Parathyroid adenoma (tissue), 2 donors: ENCODE measurements at regions not wholly inside any gene's neighbourhood (a gene's known extent, or its start where the extent isn't known, plus 50 kb on each side); places are given as distances from the start of the nearest gene placed in this dataset.

Source experiments
- H2AFZ ChIP-seq: fragments of 300-600 bp; sonication (generic); one replicate; pipeline ENCODE4 v1.7.0; 2017; ENCODE audit warnings: antibody characterized with exemption, mild to moderate bottlenecking
- H3K27ac ChIP-seq: fragments of 300-600 bp; sonication (generic); one replicate; pipeline ENCODE4 v1.7.0; 2017
- H3K27me3 ChIP-seq: fragments of 300-600 bp; sonication (generic); one replicate; pipeline ENCODE4 v1.7.0; 2017; ENCODE audit warnings: low read length; ENCODE audit not compliant: control insufficient read depth, insufficient read depth
- H3K36me3 ChIP-seq: fragments of 300-600 bp; sonication (generic); one replicate; pipeline ENCODE4 v1.7.0; 2017; ENCODE audit warnings: low read length; ENCODE audit not compliant: control insufficient read depth, insufficient read depth
- H3K4me1 ChIP-seq: fragments of 300-600 bp; sonication (generic); one replicate; pipeline ENCODE4 v1.7.0; 2017; ENCODE audit warnings: control low read depth
- H3K4me2 ChIP-seq: fragments of 300-600 bp; sonication (generic); one replicate; pipeline ENCODE4 v1.7.0; 2017; ENCODE audit warnings: low read length
- H3K4me3 ChIP-seq: fragments of 300-600 bp; sonication (generic); one replicate; pipeline ENCODE4 v1.7.0; 2017; ENCODE audit warnings: low read depth, low read length
- H3K79me2 ChIP-seq: fragments of 300-600 bp; sonication (generic); one replicate; pipeline ENCODE4 v1.7.0; 2017; ENCODE audit warnings: control low read depth
- H3K9ac ChIP-seq: fragments of 300-600 bp; sonication (generic); one replicate; pipeline ENCODE4 v1.7.0; 2017; ENCODE audit warnings: mild to moderate bottlenecking
- H3K9me3 ChIP-seq: fragments of 300-600 bp; sonication (generic); one replicate; pipeline ENCODE4 v1.7.0; 2017; ENCODE audit warnings: low read length; ENCODE audit not compliant: control insufficient read depth
- TF ChIP-seq, protein P1 (sequence below): fragments of 300-600 bp; sonication (generic); IDR thresholded peaks from one replicate; pipeline ENCODE4 v1.7.0; 2017; ENCODE audit warnings: antibody characterized with exemption, mild to moderate bottlenecking
- donor health status: primary hyperparathyroidism.

DNA sequence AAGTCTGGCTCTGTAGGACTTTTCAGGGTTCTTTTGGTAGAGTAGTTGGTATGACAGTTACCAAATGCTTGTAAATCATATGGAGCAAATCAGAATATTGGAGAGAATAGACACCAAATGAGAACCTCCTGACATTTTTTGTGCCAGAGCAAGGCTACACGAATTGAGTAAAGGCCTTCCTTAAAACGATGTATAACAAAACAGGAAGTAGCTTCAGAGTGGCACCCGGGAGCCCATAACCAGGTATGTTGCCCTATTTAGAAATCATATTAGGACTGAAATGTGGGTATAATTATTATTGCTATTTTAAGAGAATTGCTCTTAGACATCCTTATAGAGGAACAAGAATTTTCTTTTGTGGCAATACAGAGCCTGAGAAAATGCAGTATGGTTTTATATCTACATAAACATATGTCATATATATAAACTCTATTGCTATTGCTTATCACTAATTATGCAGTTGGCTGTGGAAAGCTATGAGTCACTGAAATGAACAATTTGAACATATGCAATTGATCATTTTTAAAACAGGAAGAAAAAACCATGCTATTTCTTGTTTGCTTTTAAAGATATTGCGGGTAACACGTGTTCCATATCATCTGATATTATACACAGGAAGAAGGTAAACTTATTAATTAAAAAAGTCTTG is 197.4 kb upstream of the MTPN start:
- H3K4me1 ChIP-seq = no peaks in the 10 kb centered on the region
- no peaks in the 10 kb centered on the region for H3K27me3 ChIP-seq
- no peaks in the 10 kb centered on the region for H3K9me3 ChIP-seq
- no peak overlapping the region for H3K4me2 ChIP-seq
- no peak overlapping the region for H3K27ac ChIP-seq
- TF ChIP-seq, protein P1, sequence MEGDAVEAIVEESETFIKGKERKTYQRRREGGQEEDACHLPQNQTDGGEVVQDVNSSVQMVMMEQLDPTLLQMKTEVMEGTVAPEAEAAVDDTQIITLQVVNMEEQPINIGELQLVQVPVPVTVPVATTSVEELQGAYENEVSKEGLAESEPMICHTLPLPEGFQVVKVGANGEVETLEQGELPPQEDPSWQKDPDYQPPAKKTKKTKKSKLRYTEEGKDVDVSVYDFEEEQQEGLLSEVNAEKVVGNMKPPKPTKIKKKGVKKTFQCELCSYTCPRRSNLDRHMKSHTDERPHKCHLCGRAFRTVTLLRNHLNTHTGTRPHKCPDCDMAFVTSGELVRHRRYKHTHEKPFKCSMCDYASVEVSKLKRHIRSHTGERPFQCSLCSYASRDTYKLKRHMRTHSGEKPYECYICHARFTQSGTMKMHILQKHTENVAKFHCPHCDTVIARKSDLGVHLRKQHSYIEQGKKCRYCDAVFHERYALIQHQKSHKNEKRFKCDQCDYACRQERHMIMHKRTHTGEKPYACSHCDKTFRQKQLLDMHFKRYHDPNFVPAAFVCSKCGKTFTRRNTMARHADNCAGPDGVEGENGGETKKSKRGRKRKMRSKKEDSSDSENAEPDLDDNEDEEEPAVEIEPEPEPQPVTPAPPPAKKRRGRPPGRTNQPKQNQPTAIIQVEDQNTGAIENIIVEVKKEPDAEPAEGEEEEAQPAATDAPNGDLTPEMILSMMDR = no peak
- no peaks in the 10 kb centered on the region for H3K36me3 ChIP-seq
- no peaks in the 10 kb centered on the region for H3K79me2 ChIP-seq
- H3K4me3 ChIP-seq = no peak overlapping the region
- H2AFZ ChIP-seq = no peak overlapping the region
- no peak overlapping the region for H3K9ac ChIP-seq

DNA sequence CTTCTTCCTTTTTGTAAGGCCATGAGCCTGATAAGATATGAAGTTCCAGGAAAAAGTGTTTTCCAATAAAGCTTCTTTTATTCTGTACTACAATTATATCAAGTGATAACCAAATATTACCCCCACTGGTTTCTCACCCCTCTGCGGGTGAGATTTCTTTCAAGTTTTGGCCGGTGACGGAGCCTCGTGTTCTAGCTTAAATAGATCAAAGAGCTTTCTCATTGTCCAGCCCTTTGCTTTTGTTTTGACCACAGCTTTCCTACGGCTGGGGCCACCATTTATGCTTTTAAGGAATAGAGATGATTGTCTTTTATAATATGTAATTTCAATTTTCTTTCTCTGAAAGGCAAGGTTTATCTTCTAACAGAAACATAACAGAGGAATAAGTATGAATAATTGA is 196.7 kb upstream of the MTPN start:
- Histone ChIP-seq H3K4me2 (no peak overlapping the region), H3K9me3 (no peaks in the 10 kb centered on the region), H3K27me3 (no peaks in the 10 kb centered on the region), H3K36me3 (no peaks in the 10 kb centered on the region), H3K4me3 (no peak overlapping the region), H2AFZ (no peak overlapping the region), H3K79me2 (no peaks in the 10 kb centered on the region), H3K4me1 (no peaks in the 10 kb centered on the region), H3K9ac (no peak overlapping the region), H3K27ac (no peak overlapping the region)
- TF ChIP-seq, protein P1 = no peak

DNA sequence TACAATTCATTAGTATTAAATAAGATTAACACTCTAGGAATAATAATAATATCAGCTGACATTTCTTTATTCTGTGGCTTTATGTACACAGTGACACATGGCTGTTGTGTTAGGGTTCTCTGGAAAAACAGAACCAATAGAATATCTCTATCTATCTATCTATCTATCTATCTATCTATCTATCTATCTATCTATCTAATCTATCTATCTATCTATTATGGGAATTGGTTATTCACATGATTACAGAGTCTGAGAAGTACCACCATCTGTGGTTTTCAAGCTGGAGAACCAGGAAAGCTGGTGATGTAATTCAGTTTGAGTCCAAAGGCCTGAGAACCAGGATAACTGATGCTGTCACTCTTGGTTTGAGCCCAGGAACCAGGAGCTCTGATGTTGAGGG is 194.1 kb upstream of the MTPN start:
- H3K4me3 ChIP-seq = no peak overlapping the region
- no peaks in the 10 kb centered on the region for H3K4me1 ChIP-seq
- H3K27me3 ChIP-seq = no peaks in the 10 kb centered on the region
- no peak overlapping the region for H3K4me2 ChIP-seq
- no peak overlapping the region for H2AFZ ChIP-seq
- no peak overlapping the region for H3K27ac ChIP-seq
- no peaks in the 10 kb centered on the region for H3K9me3 ChIP-seq
- TF ChIP-seq, protein P1 = no peak
- H3K36me3 ChIP-seq = no peaks in the 10 kb centered on the region
- no peak overlapping the region for H3K9ac ChIP-seq
- H3K79me2 ChIP-seq = no peaks in the 10 kb centered on the region

DNA sequence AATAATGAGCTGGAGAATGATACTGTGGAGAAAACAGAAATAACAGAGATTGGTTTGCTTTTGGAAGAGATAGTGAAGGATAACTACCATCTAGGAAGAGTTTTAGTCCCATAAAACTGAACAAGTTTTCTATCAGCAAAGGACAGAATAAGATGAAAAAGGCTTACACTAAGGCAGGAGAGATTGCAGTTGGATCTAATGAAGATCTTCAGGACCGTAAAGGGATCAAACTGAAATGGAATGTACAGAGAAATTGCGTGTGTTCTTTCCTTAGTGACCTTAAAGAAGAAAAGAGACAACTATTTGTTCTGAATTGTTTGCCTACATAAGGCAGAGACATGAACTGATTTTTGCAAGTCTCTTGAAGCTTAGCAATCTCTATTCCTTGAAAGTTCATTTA is 191.7 kb upstream of the MTPN start:
- Histone ChIP-seq H3K4me2 (no peak overlapping the region), H3K4me1 (no peaks in the 10 kb centered on the region), H3K79me2 (no peaks in the 10 kb centered on the region), H3K36me3 (no peaks in the 10 kb centered on the region), H3K27ac (no peak overlapping the region), H3K4me3 (no peak overlapping the region), H2AFZ (no peak overlapping the region), H3K9ac (no peak overlapping the region), H3K9me3 (no peaks in the 10 kb centered on the region), H3K27me3 (no peaks in the 10 kb centered on the region)
- TF ChIP-seq, protein P1 = no peak

DNA sequence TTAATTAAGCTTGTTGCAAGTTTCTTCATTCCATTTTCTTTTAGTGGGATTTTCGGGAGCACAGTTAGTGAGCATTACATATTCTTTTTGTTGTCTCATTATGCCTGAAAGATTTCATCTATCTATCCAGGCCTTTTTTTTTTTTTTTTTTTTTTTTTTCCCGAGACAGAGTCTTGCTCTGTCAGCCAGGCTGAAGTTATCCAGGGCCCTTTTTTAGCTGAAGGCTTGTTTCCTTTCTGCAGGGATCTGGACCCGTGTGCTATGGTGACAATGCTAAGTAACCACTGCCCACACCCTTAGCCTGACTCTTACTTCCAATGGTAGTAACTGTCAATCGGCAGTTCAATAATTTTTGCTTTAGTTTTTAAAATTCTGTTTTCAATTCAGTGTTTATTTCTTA is 190.8 kb upstream of the MTPN start:
- Histone ChIP-seq H3K4me1 (no peaks in the 10 kb centered on the region), H3K9ac (no peak overlapping the region), H3K36me3 (no peaks in the 10 kb centered on the region), H3K27ac (no peak overlapping the region), H2AFZ (no peak overlapping the region), H3K4me3 (no peak overlapping the region), H3K79me2 (no peaks in the 10 kb centered on the region), H3K4me2 (no peak overlapping the region), H3K27me3 (no peaks in the 10 kb centered on the region), H3K9me3 (no peaks in the 10 kb centered on the region)
- TF ChIP-seq, protein P1 = no peak
